Activated CD8-positive, alpha-beta T cell treated with anti-CD3 and anti-CD28 coated beads, Interleukin-2, amount 10 ng/mL, durations not matched to agents 7 days and 5 days (primary cell): ENCODE measurements at regions not wholly inside any gene's neighbourhood (a gene's known extent, or its start where the extent isn't known, plus 50 kb on each side); places are given as distances from the start of the nearest gene placed in this dataset.

Source experiments
- ATAC-seq: fragments of 150-1000 bp; cut with Tn5 transposase; one replicate; pipeline ENCODE4 v1.10.0; 2021; ENCODE audit warnings: moderate library complexity
- CTCF ChIA-PET: fragments of 350-600 bp; sonication (Branson Sonifier 250); formaldehyde crosslinking; loops from one replicate; lab custom pipeline; 2021; ENCODE audit warnings: antibody characterized with exemption; lab: Charles Lee
- POLR2A ChIA-PET: fragments of 350-600 bp; sonication (Branson Sonifier 250); formaldehyde crosslinking; loops from one replicate; lab custom pipeline; 2021; ENCODE audit warnings: antibody characterized with exemption; lab: Charles Lee
- DNase-seq: peaks from one replicate; pipeline ENCODE4 v3.0.0-alpha.2; 2020
- H3K27ac Mint-ChIP-seq: one replicate; pipeline ENCODE4 v1.8.0; 2021; ENCODE audit warnings: mild to moderate bottlenecking, mixed read lengths
- H3K27me3 Mint-ChIP-seq: one replicate; pipeline ENCODE4 v1.8.0; 2021; ENCODE audit warnings: low read depth, mixed read lengths
- H3K36me3 Mint-ChIP-seq: one replicate; pipeline ENCODE4 v1.8.0; 2021; ENCODE audit warnings: low read depth, mixed read lengths
- H3K4me1 Mint-ChIP-seq: one replicate; pipeline ENCODE4 v1.8.0; 2021; ENCODE audit warnings: low read depth, mixed read lengths
- H3K4me3 Mint-ChIP-seq: one replicate; pipeline ENCODE4 v1.8.0; 2021; ENCODE audit warnings: mild to moderate bottlenecking, mixed read lengths
- H3K9me3 Mint-ChIP-seq: one replicate; pipeline ENCODE4 v1.8.0; 2022; ENCODE audit warnings: mixed read lengths; ENCODE audit not compliant: insufficient read depth

DNA sequence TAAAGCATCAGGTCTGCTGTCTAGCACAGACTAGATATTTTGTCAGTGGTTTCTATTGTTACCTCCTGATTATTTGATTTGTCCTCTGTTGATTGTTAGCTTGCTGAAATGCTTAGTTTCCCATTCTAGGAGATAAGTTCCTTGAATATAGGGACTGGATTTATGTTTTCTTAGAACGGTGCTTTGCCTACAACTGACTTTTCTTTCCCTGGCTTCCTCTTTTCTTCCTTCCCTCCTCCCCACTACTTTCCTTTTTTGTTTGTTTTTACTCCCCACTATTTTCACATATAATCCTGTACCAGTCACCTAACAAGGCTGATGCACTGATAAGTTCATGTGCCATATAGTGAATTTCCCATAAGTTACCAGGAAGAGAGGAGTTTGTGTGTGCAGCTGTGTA, 58.5 kb upstream of the METAP2 start:
- H3K27ac Mint-ChIP-seq = no peak overlapping the region
- no peak overlapping the region for H3K4me3 Mint-ChIP-seq
- no peaks in the 10 kb centered on the region for H3K9me3 Mint-ChIP-seq
- CTCF ChIA-PET = no interaction called here
- POLR2A ChIA-PET = no interaction called here
- no peak for DNase-seq
- no peaks in the 10 kb centered on the region for H3K27me3 Mint-ChIP-seq
- ATAC-seq = no peak
- no peaks in the 10 kb centered on the region for H3K36me3 Mint-ChIP-seq
- H3K4me1 Mint-ChIP-seq = no peaks in the 10 kb centered on the region

DNA sequence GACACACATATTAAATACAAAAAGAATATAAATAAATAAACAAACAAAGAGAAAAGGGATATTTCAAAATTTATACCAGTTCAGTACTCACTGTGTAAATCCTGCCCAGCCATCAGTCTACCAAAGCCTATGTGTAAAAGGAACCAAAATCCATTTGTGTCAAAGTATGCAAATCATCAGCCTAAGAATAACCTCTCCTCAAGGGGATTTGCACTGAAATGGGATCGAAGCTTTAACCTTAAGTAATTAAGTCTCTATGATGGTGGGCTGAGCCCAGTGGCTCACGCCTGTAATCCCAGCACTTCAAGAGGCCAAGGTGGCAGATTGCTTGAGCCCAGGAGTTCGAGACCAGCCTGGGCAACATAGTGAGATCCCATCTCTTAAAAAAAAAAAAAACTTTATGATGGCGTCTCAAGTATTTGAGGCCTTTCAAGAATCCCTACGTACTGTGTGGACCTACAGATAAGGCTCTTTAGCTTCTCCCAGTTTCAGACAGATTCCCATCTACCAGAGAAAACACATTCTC, 57.8 kb upstream of the METAP2 start:
- ATAC-seq = no peak
- Mint-ChIP-seq H3K36me3 (no peaks in the 10 kb centered on the region), H3K27ac (no peak overlapping the region), H3K4me1 (no peaks in the 10 kb centered on the region), H3K4me3 (no peak overlapping the region), H3K9me3 (no peaks in the 10 kb centered on the region), H3K27me3 (no peaks in the 10 kb centered on the region)
- CTCF ChIA-PET = no interaction called here
- no peak for DNase-seq
- POLR2A ChIA-PET = no interaction called here

DNA sequence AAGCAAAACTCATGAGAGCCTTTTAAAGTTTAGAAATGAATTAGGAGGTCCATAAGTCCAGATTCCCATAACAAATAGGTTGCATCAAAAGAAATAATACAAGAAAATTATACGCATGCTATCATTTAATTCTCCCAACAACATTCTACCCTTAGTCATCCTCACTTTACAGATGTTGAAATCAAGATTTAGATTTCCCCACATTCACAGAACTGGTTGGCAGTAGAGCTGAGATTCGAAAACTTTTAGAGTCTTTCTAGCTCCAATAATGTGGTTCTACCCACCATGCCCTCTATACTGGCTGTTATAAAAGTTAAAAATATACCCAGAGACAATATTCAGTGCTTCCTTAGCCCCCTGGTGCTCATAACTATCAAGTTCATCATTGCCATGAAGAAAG, 56.6 kb upstream of the METAP2 start:
- Mint-ChIP-seq H3K27me3 (no peaks in the 10 kb centered on the region), H3K27ac (no peak overlapping the region), H3K4me3 (no peak overlapping the region), H3K4me1 (no peaks in the 10 kb centered on the region), H3K9me3 (no peaks in the 10 kb centered on the region), H3K36me3 (no peaks in the 10 kb centered on the region)
- ChIA-PET POLR2A (no interaction called here), CTCF (no interaction called here)
- ATAC-seq = no peak
- DNase-seq = no peak

DNA sequence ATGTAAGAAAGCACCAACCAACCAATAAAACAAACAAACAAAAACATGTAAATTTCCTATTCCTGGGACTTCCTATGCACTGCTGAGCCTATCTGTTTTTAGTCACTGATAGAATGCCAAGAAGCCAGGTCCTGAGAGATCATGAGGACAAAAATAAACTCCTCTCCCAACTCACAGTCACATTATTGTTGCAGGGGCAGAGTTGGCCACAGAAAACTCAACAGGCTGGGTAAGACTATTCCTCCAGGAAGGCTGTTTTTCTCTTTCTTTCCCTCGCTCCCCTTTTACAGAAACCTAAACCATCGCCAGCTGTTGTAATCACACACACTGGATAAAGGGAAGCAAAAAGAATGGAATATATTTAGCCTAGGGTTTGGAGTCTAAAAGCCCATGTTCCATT, 55.8 kb upstream of the METAP2 start:
- no peaks in the 10 kb centered on the region for H3K27me3 Mint-ChIP-seq
- no peaks in the 10 kb centered on the region for H3K4me1 Mint-ChIP-seq
- CTCF ChIA-PET = no interaction called here
- H3K9me3 Mint-ChIP-seq = no peaks in the 10 kb centered on the region
- DNase-seq = no peak
- no peaks in the 10 kb centered on the region for H3K36me3 Mint-ChIP-seq
- H3K4me3 Mint-ChIP-seq = no peak overlapping the region
- no peak overlapping the region for H3K27ac Mint-ChIP-seq
- POLR2A ChIA-PET = no interaction called here
- ATAC-seq = no peak
